DMS 273 treated with DMSO at 0.1 percent for 48 hours (cell line): ENCODE measurements at regions not wholly inside any gene's neighbourhood (a gene's known extent, or its start where the extent isn't known, plus 50 kb on each side); places are given as distances from the start of the nearest gene placed in this dataset.

Experiments
- DNase-seq: peaks from one replicate; lab custom pipeline; 2025; lab: John Stamatoyannopoulos, UW

DNA sequence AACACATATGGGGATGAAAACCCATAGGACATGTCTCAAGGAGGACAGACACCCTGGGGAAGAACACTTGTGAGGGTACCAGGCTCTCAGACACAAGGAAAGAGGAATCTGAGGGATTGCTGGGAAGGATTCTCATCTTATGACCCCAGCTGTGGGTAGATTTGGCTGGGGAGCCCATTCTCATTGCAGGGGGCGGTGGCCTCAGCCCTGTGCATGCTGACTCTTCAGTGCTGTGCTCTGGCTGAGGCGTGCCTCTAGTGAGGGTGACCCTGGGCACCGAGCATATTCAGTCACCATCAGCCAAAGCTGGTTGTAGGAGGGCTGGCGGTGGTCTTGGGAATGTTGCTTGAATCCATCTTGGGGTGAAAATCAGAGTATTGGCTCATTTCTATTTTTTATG lies 140.7 kb downstream of the TM9SF2 start:
- DNase-seq: no peak

DNA sequence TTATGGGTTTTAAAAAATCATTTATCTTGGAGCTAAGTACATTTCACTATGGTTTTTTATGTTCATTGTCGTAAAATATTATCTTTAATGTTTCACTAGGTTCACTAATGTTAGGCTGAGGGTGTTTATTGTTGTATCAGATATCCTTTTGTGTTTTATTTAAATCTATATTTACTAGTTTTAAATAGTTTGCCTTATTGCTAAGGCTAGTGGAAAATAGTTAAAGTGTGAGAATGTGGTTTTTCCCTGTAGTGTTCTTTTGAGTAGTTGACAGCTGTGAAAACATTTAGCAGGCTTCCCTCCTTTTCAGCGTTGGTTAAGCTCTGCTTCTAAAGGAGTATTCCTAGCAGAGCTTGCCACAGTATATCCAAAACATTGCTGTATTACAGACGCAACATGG lies 139.0 kb downstream of the TM9SF2 start:
- DNase-seq: no peak

DNA sequence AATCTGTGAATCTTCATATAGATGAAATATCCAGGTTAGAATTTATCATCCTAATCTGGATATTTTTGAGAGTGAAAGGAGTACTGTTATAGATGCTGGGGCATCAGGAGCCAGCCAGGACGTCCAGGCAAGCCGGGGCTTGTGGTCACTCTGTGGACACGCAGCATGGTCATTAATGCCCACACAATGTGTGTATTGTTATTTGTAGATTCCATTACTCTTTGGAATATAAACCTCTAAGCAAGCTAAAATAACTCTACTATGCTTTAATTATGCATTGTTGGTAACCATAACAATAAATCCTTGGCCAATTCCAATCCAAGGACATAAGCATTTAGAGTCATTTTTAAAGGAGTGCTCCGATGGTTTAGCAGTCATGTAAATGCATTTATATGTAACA lies 137.9 kb downstream of the TM9SF2 start:
- DNase-seq: no peak

DNA sequence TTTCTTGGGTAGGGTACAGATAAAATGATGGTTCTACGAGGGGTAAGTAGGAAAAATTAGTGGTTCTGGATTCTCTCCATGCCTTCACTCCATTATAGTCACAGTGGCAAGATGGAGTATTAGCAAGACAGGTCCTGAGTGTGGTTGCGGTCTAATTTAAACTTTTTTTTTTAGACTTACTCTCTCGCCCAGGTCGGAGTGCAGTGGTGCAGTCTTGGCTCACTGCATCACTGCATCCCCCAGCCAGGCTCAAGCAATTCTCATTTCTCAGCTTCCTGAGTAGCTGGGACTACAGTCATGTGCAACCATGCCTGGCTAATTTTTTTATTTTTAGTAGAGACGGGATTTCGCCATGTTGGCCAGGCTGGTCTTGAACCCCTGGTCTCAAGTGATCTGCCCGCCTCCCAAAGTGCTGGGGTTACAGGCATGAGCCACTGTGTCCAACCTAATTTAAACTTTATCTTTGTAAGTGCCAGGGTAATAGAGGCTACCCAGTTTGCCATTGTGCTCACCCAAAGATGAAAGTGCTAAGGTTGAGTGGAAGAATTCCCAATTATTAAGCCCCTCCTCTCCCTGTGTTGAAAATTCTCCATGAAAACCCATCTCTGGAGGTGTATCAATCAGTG lies 135.6 kb downstream of the TM9SF2 start:
- DNase-seq: no peak

DNA sequence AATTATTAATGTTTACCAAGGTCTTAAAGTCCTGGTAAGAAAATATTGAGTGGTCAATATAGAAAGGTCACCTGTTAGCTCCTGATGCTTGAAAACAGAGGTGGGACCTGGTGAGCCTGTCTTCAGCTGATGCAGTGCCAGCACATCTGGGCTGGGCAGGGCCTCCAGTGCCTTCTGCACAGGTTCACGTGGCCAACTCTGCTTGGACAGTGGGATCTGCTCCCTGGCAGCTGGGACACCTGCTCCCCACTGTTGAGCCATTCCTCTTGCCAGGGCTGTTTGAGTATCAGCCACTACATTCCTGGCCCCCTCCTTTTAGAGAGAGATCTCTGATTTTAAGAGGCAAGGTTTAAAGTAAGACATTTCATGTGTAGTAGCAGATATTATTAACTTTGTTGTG lies 135.0 kb downstream of the TM9SF2 start:
- DNase-seq: no peak

DNA sequence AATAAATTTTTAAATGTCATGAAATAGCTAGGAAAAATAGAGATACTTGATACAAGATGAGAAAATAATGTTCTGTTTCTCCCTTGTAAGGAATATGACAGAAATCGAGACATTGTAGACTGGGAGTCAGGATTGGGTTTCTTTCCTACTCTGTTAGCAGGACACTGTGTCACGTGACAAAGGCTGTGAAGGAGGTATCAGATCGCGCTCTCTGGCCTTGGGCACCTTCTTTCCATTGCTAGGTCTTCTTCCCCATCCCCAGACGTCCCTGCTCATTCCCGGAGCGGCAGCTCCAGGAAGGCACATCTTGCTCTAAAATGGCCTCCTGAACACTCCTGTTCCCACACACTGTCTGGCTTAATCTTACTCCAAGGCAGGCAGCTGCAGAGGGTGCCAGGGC lies 133.4 kb downstream of the TM9SF2 start:
- DNase-seq: no peak

DNA sequence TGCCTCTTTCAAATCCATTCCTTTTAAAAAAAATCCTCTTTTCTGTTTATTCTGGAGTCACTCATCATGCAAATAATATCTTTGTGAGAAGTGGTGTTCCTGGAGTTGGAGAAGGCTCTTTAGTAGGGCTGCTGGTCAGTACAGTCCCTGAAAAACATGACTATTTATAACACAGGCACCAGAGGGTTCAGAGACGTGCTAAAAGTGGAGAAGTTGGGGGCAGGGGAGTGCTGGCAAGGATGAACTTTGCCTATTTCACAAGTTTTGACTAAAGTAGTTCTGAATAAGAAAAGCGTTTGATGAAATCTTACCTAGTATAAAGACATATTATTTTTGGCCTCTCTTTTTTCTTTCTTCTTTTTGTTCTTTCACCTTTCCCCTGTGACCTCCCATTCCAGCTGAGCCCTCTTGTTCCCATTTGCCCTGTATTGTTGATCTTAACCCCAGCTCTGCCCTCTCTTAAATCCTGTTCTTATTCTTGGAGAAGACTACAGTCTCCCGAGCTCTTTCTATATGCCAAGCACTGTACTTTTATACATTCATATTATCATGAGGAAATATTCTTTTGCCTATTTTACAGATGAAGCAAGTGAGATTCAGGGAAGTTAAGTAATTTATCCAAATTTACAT lies 129.1 kb downstream of the TM9SF2 start:
- DNase-seq: no peak

DNA sequence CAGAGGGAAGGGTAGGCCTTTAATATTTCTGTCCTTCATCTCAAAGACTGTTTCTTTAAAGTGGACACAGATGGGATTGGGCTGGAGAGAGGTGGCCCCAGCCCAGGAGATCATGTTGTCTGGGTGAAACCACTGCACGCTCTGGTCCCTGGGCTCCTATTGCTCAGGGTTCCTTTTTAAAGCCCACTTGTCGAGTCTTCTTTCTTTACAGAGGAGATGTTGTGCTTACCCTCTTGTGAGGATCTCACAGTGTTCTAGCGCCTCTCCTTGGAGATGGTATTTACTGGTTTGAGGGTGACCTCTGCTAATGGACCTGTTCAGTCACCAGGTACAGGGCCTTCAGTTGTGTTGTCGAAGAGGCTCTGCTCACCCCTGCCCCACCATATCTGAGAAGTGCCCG lies 128.4 kb downstream of the TM9SF2 start:
- no peak for DNase-seq

DNA sequence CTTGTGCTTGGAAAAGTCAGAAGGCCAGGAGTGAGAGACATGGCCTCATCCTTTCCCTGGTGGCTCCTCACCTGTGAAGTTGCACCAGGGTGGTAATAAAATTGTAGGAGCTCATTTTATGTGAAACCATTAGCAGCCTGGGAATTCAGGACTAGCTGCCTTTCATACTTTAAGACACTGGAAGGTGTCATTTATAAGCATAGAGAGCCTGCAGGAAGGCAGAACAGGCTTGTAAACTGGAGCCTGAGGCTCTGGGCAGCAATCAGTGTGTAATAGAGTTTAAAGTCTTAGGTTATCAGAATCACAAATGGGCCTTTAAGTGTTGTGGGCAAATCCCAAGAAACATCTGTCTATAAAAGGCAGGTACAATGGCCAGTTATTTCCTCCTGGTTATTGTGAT lies 127.2 kb downstream of the TM9SF2 start:
- no peak for DNase-seq

DNA sequence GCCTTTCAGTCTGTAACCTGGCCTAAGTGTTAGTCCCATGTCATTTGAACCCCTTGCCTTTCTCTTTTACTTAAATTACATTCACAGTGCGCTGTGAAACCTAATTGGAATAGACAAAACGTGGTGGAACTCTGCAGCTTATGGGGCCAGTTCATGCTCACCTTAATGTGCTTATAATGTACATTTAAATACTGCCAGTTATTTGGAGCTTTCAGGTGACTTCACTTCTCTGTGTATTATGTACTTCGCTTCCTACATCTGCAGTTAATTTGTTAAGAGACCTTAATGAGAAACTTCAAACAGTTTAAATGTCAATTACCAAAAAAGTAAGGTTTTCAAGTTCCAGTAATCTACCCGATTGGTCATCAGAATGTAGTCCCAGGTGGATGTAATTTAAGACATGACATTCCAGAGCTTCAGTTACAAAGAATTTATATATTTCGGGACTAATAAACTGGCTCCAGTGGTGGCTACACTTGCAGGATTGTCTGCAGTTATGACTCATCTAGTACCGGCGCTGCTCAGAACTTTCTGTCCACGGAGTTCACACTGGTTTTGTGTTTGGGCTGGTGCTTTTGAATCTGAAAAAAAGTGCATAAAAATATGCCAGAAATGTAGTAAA lies 125.3 kb downstream of the TM9SF2 start:
- no peak for DNase-seq

DNA sequence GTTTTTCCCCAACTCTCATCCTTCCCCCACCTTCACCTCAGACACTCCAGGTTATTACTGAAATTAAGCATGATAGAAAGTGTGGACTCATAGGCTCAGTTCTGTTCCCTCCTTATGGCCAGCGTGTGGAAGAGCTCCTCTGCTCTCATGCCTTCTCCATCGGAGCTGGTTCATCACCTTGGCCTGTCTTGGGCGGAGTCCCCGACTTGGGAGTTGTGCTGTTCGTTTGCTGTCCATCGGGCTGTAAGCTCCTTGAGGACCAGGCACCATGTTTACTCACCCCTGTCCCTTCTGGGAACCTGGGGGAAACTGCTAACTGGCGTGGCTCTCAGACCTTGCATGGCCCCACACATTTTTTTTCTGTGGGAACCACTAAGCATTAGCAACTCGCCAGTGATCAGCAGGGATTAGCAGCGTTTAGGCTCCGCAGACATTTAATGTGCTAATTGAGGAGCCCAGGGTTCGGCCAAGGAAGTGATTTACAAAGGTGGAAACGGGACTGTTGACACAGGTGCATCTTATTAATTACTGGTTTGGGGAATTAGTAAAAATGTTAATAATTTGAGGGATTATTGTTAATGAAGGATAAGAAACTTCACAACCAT lies 123.8 kb downstream of the TM9SF2 start:
- no peak for DNase-seq

DNA sequence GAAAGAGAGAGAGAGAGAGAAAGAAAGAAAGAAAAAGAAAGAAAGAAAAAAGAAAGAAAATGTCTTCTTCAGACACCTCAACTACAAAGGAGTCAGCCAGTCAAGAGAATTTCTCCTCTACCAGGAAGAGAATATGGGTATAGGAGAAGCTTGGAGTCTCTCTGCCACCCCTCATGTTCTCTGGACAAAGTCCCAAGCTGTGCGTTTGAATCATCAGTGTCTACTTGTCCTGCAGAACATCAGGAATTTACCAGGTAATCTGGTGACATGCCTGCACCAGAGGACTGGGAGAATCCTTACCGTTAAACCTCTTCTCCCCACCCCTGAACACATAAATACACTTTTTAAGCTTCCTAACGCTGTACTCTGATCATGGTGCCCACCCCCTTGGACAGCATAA lies 119.5 kb downstream of the TM9SF2 start:
- DNase-seq: no peak

DNA sequence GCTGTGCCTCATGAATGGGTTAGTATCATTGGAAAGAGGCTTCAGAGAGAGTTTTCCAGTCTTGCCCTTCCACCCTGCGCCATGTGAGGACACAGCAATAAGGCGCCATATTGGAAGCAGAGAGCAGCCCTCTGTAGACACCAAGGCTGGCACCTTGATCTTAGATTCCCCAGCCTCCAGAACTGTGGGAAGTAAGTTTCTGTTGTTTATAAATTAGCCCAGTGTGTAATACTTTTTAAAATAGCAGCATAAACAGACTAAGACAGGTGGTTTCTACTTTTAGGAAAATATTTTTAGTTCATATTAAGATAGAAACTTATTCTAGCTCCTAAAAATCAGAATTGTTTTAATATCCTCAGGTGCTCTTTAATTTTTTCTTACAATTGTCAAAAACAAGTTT lies 117.9 kb downstream of the TM9SF2 start:
- DNase-seq: no peak

DNA sequence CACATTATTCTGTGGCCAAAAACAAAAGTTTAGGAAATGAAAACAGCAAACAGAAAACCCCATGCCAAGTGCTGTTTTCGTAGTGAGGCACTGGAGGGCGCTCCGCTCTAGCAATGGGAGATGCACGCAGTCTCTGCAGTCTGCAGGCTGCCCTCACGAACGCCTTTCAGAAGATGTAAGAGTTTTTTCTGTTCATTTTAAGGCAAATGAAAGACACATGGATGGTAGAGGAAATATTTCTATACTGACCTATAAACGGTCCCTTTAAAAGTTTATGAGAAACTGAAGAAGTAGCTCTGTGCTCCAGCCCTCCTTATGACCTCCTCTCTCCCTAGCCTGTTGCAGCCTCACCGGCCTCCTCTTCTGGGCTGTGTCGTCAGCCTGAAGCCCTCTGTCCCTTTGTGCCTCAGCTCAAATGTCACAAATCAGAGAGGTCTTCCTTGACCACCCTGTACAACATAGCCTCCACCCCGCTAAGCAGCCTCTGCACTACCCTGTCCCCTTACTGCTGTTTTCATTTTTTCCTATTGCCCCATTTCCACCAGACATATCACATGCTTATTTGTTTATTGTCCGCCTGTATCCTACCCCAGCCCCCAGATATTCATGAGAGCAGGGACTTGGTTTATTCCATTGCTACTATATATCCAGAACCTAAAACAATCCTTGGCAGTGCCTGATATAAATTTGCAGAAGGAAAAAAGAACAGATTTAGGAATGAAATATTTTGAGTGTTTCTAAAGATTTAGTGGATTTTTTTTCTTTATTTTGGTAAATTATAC lies 116.4 kb downstream of the TM9SF2 start:
- DNase-seq: no peak

DNA sequence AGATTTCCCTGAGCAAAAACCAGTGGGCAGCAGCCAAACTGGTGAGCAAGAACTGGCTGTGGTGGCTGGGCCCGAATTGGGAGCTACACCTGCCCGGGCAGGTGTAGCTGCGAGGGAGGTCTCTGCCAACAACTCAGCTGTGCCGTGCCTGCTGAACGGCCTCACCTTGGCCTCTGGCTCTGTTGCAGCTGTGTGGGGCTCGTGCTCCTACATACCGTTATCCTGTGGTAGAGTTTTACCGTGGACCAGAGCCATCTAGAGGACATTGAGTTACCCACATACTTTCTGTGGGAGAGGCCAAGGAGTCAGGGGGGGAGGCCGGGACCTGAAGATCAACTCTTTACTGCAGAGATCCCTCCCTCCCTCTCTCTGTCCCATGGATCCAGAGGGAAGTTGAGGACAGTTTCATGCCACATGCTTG lies 113.2 kb downstream of the TM9SF2 start:
- peak; percentile 1 for DNase-seq
